OCI-LY1 (cell line): ENCODE measurements at regions not wholly inside any gene's neighbourhood (a gene's known extent, or its start where the extent isn't known, plus 50 kb on each side); places are given as distances from the start of the nearest gene placed in this dataset.

ENCODE experiments used
- EZH2 ChIP-seq: fragments of 200-600 bp; sonication (generic), shearing (Covaris generic); IDR thresholded peaks from 2 replicates; pipeline ENCODE4 v1.8.0; 2017; ENCODE audit warnings: borderline replicate concordance, mixed run types, mild to moderate bottlenecking, antibody characterized with exemption, low read length, moderate library complexity, mixed read lengths
- TF ChIP-seq, protein P1 (sequence below): fragments of 200-600 bp; sonication (generic), shearing (Covaris generic); IDR thresholded peaks from 2 replicates; pipeline ENCODE4 v1.5.1; 2017; ENCODE audit warnings: mild to moderate bottlenecking, antibody characterized with exemption, low read length, moderate library complexity, mixed read lengths

DNA sequence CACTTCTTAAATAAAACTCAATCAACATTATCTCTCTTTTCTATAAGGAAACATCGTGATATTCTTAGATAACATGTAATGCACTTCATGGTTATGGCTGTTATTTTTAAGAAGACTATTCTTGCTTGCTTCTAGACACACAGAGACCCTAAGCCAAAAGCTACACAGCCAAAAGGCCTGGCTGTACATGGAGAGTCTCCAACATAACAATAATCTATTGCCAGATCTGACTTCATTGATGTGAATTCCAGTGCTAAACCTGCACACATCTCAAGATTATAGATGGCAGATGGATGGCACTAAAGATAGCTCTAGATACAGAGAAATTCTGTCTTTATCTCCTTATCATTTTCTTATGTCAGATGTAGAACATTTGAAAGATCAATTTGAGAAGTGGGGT, 811.6 kb upstream of the ZNF608 start:
- TF ChIP-seq, protein P1, sequence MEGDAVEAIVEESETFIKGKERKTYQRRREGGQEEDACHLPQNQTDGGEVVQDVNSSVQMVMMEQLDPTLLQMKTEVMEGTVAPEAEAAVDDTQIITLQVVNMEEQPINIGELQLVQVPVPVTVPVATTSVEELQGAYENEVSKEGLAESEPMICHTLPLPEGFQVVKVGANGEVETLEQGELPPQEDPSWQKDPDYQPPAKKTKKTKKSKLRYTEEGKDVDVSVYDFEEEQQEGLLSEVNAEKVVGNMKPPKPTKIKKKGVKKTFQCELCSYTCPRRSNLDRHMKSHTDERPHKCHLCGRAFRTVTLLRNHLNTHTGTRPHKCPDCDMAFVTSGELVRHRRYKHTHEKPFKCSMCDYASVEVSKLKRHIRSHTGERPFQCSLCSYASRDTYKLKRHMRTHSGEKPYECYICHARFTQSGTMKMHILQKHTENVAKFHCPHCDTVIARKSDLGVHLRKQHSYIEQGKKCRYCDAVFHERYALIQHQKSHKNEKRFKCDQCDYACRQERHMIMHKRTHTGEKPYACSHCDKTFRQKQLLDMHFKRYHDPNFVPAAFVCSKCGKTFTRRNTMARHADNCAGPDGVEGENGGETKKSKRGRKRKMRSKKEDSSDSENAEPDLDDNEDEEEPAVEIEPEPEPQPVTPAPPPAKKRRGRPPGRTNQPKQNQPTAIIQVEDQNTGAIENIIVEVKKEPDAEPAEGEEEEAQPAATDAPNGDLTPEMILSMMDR = no peak
- no peak for TF ChIP-seq EZH2
